ENCODE measurements at regions not wholly inside any gene's neighbourhood (a gene's known extent, or its start where the extent isn't known, plus 50 kb on each side); places are given as distances from the start of the nearest gene placed in this dataset.
A peak's percentile ranks its signal among the peaks of the same experiment; 100 is the strongest.

GRCh38 chr10:107653832-107654287 lies 489.4 kb upstream of the SORCS1 start:
- DNase-seq (ENCODE audit: low read depth, low spot score) (no peak), ATAC-seq (no peak)
- H3K9me3 ChIP-seq (ENCODE audit: control insufficient read depth, insufficient read depth, low read depth, low read length) = no peaks in the 10 kb centered on the region
- TF ChIP-seq SIN3A (IDR thresholded peaks at IDR 0.05; ENCODE audit: borderline replicate concordance, insufficient read depth, low read depth, low read length) (no peak), REST (IDR thresholded peaks at IDR 0.05; ENCODE audit: insufficient read depth in 1 of 2, low read depth in 2 of 2, low read length in 1 of 2) (no peak), CTCF (IDR thresholded peaks at IDR 0.05) (no peak), POLR2AphosphoS5 (IDR thresholded peaks at IDR 0.05; ENCODE audit: low read depth, low read length) (no peak), TCF7L2 (IDR thresholded peaks at IDR 0.05; ENCODE audit: low read depth, low read length) (no peak)
- no peaks in the 10 kb centered on the region for H3K4me1 ChIP-seq (ENCODE audit: control insufficient read depth, insufficient read depth, low read length)
- H3K27me3 ChIP-seq (ENCODE audit: control insufficient read depth, insufficient read depth, low read length) = no peaks in the 10 kb centered on the region
- peak overlapping the region; percentile 14 to 43; a peak in 3 of 4 replicates for H3K4me3 ChIP-seq (ENCODE audit: low read depth in 2 of 2, low read length in 2 of 2)
- BruUV-seq (replicated peaks) = no TSS peak
- no peak overlapping the region for H3K27ac ChIP-seq (ENCODE audit: low read length)
- in situ Hi-C loops (cut with HindIII; ENCODE audit: low pct_unique_long_range_greater_than_20kb, low sequenced_read_pairs) = no loop called here
- intact Hi-C loops (cut with micrococcal nuclease; ENCODE audit: unreplicated experiment) = no loop called here
- no peaks in the 10 kb centered on the region for H3K36me3 ChIP-seq (ENCODE audit: control insufficient read depth, insufficient read depth, low read length)
- POLR2A ChIA-PET = no interaction called here
- CTCF ChIA-PET = no interaction called here

GRCh38 chr10:107650939-107651338 lies 486.4 kb upstream of the SORCS1 start:
- no peak overlapping the region for H3K4me3 ChIP-seq (ENCODE audit: low read depth in 2 of 2, low read length in 2 of 2)
- in situ Hi-C loops (cut with HindIII; ENCODE audit: low pct_unique_long_range_greater_than_20kb, low sequenced_read_pairs) (no loop called here), intact Hi-C loops (cut with micrococcal nuclease; ENCODE audit: unreplicated experiment) (no loop called here)
- no TSS peak for BruUV-seq (replicated peaks)
- DNase-seq (ENCODE audit: low read depth, low spot score) (no peak), ATAC-seq (no peak)
- no peaks in the 10 kb centered on the region for H3K36me3 ChIP-seq (ENCODE audit: control insufficient read depth, insufficient read depth, low read length)
- no peak overlapping the region for H3K27ac ChIP-seq (ENCODE audit: low read length)
- H3K4me1 ChIP-seq (ENCODE audit: control insufficient read depth, insufficient read depth, low read length) = no peaks in the 10 kb centered on the region
- TF ChIP-seq CTCF (IDR thresholded peaks at IDR 0.05) (no peak), TCF7L2 (IDR thresholded peaks at IDR 0.05; ENCODE audit: low read depth, low read length) (no peak)
- no peaks in the 10 kb centered on the region for H3K27me3 ChIP-seq (ENCODE audit: control insufficient read depth, insufficient read depth, low read length)
- ChIA-PET CTCF (no interaction called here), POLR2A (no interaction called here)
- H3K9me3 ChIP-seq (ENCODE audit: control insufficient read depth, insufficient read depth, low read depth, low read length) = no peaks in the 10 kb centered on the region

- BruUV-seq (replicated peaks) = no TSS peak
- ATAC-seq (no peak), DNase-seq (ENCODE audit: low read depth, low spot score) (no peak)
- H3K9me3 ChIP-seq (ENCODE audit: control insufficient read depth, insufficient read depth, low read depth, low read length) = no peaks in the 10 kb centered on the region
- no peaks in the 10 kb centered on the region for H3K27me3 ChIP-seq (ENCODE audit: control insufficient read depth, insufficient read depth, low read length)
- ChIA-PET CTCF (no interaction called here), POLR2A (no interaction called here)
- intact Hi-C loops (cut with micrococcal nuclease; ENCODE audit: unreplicated experiment) = no loop called here
- H3K36me3 ChIP-seq (ENCODE audit: control insufficient read depth, insufficient read depth, low read length) = no peaks in the 10 kb centered on the region
- H3K4me3 ChIP-seq (ENCODE audit: low read depth in 2 of 2, low read length in 2 of 2) = no peak overlapping the region
- H3K4me1 ChIP-seq (ENCODE audit: control insufficient read depth, insufficient read depth, low read length) = no peaks in the 10 kb centered on the region
- TF ChIP-seq SIN3A (IDR thresholded peaks at IDR 0.05; ENCODE audit: borderline replicate concordance, insufficient read depth, low read depth, low read length) = no peak
- TF ChIP-seq POLR2AphosphoS5 (IDR thresholded peaks at IDR 0.05; ENCODE audit: low read depth, low read length) = no peak
- no peak for TF ChIP-seq TCF7L2 (IDR thresholded peaks at IDR 0.05; ENCODE audit: low read depth, low read length)
- no peak for TF ChIP-seq REST (IDR thresholded peaks at IDR 0.05; ENCODE audit: insufficient read depth in 1 of 2, low read depth in 2 of 2, low read length in 1 of 2)
- TF ChIP-seq CTCF (IDR thresholded peaks at IDR 0.05) = no peak
- in situ Hi-C loops (cut with HindIII; ENCODE audit: low pct_unique_long_range_greater_than_20kb, low sequenced_read_pairs) = no loop called here
- no peak overlapping the region for H3K27ac ChIP-seq (ENCODE audit: low read length)
Observed at GRCh38 chr10:107649249-107649648, 484.7 kb upstream of the SORCS1 start.

All from Panc1 (cell line).